HG03159 (cell line): ENCODE measurements at regions not wholly inside any gene's neighbourhood (a gene's known extent, or its start where the extent isn't known, plus 50 kb on each side); places are given as distances from the start of the nearest gene placed in this dataset.

ENCODE experiments used
- ATAC-seq: cut with Tn5 transposase; IDR thresholded peaks from one replicate; pipeline ENCODE4 v1.9.1; 2021; ENCODE audit warnings: mild to moderate bottlenecking, moderate library complexity; ENCODE audit not compliant: unreplicated experiment

GRCh38 chr4:176568238-176568637 lies 224.5 kb downstream of the VEGFC start:
- no peak for ATAC-seq

GRCh38 chr4:176569301-176569700 lies 223.4 kb downstream of the VEGFC start:
- ATAC-seq: no peak

- no peak for ATAC-seq
Observed at GRCh38 chr4:176571206-176571605, 221.5 kb downstream of the VEGFC start.

- no peak for ATAC-seq
Observed at GRCh38 chr4:176575141-176575730, 217.5 kb downstream of the VEGFC start.

GRCh38 chr4:176579226-176579625 lies 213.5 kb downstream of the VEGFC start:
- ATAC-seq: no peak

- ATAC-seq: no peak
Observed at GRCh38 chr4:176583278-176583677, 209.4 kb downstream of the VEGFC start.

- no peak for ATAC-seq
Observed at GRCh38 chr4:176584031-176584606, 208.6 kb downstream of the VEGFC start.

GRCh38 chr4:176587920-176588319 lies 204.8 kb downstream of the VEGFC start:
- ATAC-seq: no peak

GRCh38 chr4:176588436-176588835 lies 204.3 kb downstream of the VEGFC start:
- no peak for ATAC-seq

GRCh38 chr4:176592976-176593670 lies 199.6 kb downstream of the VEGFC start:
- no peak for ATAC-seq

- ATAC-seq: no peak
Observed at GRCh38 chr4:176593943-176594342, 198.8 kb downstream of the VEGFC start.

GRCh38 chr4:176595257-176595656 lies 197.5 kb downstream of the VEGFC start:
- no peak for ATAC-seq

- no peak for ATAC-seq
Observed at GRCh38 chr4:176601124-176601523, 191.6 kb downstream of the VEGFC start.

- no peak for ATAC-seq
Observed at GRCh38 chr4:176607807-176608206, 184.9 kb downstream of the VEGFC start.

- ATAC-seq: no peak
Observed at GRCh38 chr4:176608346-176608745, 184.4 kb downstream of the VEGFC start.

- no peak for ATAC-seq
Observed at GRCh38 chr4:176610594-176610993, 182.1 kb downstream of the VEGFC start.

GRCh38 chr4:176611381-176611780 lies 181.3 kb downstream of the VEGFC start:
- no peak for ATAC-seq

- no peak for ATAC-seq
Observed at GRCh38 chr4:176611951-176612350, 180.8 kb downstream of the VEGFC start.

GRCh38 chr4:176614793-176615192 lies 177.9 kb downstream of the VEGFC start:
- no peak for ATAC-seq

- no peak for ATAC-seq
Observed at GRCh38 chr4:176616151-176616550, 176.6 kb downstream of the VEGFC start.

- no peak for ATAC-seq
Observed at GRCh38 chr4:176618138-176618537, 174.6 kb downstream of the VEGFC start.

- no peak for ATAC-seq
Observed at GRCh38 chr4:176619430-176619829, 173.3 kb downstream of the VEGFC start.
